ENCODE measurements at regions not wholly inside any gene's neighbourhood (a gene's known extent, or its start where the extent isn't known, plus 50 kb on each side); places are given as distances from the start of the nearest gene placed in this dataset.

DNA sequence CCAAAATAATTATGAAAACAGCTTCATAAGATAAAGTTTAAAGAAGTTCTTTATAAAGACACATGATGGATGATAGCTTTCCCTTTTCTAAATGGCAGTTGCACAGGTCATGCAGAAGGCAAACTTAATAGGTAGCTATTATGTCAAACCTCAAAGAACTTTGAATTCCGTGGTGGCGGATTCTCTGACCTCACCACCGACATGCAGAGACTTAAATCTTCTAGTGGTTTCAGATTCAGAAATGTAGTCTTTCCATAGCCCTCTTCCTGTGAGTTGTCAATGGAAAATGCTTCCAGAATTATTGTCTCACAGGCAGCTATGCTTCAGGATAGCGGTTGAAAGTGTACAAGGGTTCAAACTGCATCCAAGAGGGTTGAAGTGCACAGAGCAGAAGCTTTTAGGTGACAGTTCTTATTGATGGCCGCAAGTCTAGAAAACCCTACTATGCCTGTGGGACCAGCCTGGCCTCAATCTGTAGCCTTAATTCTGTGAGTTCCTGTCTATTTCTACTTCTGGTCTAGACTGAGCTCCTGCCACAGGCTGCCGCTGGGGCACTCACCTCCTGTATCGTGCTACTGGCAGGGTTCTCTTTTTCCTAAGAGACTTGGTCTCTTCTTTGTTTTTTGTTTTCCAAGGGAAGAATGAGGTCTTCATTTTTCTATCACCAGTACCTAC, 117.0 kb upstream of the ERRFI1 start:
- TF ChIP-seq ZNF274 (IDR thresholded peaks at IDR 0.05; ENCODE audit: low read depth, low read length): no peak
- H3K4me3 ChIP-seq (ENCODE audit: low read length): no peak overlapping the region

DNA sequence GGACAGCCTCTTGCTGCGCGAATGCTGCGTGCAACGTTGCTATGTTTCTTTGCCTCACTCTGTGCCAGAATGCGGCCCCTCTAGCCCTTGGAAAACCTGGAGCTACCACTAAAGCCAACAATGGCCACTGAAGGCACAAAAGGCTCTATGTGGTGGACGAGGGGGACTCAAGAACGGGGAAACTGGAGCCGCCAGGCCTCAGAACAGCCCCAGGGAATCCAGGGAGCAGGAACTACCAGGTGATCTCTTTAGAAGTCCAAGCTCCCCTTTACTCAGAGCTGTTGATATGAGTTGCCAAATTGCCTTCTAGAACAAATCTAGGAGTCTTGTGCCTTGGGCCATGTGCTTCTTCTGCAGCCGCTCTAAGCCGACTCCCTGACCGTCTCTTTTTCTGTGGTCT, 113.8 kb upstream of the ERRFI1 start:
- no peak overlapping the region for H3K4me3 ChIP-seq (ENCODE audit: low read length)
- no peak for TF ChIP-seq ZNF274 (IDR thresholded peaks at IDR 0.05; ENCODE audit: low read depth, low read length)

DNA sequence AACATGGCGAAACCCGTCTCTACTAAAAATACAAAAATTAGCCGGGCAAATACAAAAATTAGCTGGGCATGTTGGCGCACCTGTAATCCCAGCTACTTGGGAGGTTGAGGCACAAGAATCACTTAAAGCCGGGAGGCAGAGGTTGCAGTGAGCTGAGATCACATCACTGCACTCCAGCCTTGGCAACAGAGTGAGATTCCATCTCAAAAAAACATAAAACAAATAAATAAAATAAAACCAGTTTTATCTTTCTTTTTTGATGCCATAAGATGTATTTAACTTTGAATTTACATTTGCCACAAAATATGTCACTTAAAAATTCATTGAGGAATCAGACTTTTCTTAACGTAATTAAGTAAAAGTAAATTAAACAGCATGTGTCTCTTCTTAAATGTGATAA, 113.3 kb upstream of the ERRFI1 start:
- no peak for TF ChIP-seq ZNF274 (IDR thresholded peaks at IDR 0.05; ENCODE audit: low read depth, low read length)
- no peak overlapping the region for H3K4me3 ChIP-seq (ENCODE audit: low read length)

DNA sequence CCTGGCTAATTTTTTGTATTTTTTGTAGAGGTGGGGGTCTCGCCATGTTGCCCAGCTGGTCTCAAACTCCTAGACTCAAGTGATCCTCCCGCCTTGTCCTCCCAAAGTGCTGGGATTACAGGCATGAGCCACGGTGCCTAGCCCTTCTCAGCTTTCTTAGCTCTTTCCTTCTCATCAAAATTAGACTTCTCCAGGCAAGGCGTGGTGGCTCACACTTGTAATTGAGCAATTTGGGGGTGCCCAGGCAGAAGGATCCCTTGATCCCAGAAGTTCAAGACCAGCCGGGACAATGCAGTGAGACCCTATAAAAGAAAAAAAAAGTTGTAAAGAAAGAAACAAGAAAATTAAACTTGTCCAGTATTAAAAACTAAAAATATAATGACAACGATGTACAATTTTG, 112.6 kb upstream of the ERRFI1 start:
- H3K4me3 ChIP-seq (ENCODE audit: low read length): no peak overlapping the region
- TF ChIP-seq ZNF274 (IDR thresholded peaks at IDR 0.05; ENCODE audit: low read depth, low read length): no peak

DNA sequence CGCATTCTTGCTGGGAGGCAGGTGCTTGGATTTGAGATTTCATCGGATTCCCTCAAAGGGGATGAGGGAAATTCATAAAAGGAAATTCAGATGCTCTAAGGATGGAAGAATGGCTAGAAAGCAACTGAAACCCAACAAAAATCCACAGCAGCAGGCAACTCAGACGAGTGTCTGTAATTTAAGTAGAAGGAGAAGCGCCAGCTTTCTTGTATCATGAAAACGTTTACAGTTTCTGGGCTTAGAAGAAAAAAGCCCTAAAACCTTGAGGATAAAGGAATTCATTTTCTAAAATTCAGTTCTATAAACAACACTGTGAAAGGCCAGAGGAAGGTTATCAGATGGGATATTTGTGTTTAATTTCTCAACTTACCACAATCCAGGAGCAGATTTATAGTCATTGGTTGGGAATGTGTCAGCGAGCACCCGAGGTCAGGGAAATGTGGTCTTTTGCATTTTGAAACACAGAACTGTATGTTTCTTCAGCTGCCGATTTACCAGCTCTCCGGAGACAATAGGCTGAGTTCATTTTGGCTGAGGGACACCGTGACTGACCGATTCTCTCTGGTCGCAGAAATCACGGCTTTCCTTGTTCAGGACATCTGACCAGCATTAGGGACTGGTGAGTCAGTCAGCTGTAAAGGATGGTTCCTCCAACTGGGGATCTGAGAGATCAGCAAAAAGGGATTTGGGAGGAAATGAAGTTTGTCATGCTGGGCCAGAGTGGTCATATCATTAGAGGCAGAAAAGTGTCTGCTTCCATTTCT, 111.6 kb upstream of the ERRFI1 start:
- no peak overlapping the region for H3K4me3 ChIP-seq (ENCODE audit: low read length)
- no peak for TF ChIP-seq ZNF274 (IDR thresholded peaks at IDR 0.05; ENCODE audit: low read depth, low read length)

DNA sequence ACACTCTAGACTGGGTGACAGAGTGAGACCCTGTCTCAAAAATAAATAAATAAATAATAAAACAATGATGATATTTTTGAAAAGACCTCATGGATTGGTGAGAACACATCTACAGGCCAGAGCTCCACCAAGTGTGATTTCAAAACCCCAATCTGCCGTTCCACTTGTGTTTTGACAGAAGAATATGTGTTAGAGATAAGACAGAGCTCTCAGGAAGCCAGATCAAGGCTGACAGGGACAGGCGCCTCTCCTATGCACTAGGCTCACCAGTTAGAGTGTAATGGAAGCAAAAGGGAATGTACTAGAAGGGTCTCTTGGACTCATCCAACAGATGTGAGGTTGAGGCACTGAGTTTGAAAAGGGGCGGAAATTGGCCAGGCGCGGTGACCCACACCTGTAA, 110.7 kb upstream of the ERRFI1 start:
- TF ChIP-seq ZNF274 (IDR thresholded peaks at IDR 0.05; ENCODE audit: low read depth, low read length): no peak
- H3K4me3 ChIP-seq (ENCODE audit: low read length): no peak overlapping the region

DNA sequence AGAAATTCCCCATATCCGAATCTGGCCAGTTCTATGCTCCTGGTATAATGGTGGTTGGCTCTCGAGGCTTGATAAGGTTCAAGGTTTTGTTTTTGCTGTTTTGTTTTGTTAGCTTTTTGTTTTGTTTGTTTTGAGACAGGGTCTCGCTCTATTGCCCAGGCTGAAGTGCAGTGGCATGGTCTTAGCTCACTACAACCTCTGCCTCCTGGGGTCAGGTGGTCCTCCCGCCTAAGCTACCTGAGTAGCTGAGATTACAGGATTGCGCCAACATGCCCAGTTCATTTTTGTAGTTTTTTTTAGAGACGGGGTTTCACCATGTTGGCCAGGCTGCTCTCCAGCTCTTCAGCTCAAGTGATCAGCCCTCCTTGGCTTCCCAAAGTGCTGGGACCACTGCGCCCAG, 109.1 kb upstream of the ERRFI1 start:
- H3K4me3 ChIP-seq (ENCODE audit: low read length): no peak overlapping the region
- no peak for TF ChIP-seq ZNF274 (IDR thresholded peaks at IDR 0.05; ENCODE audit: low read depth, low read length)

DNA sequence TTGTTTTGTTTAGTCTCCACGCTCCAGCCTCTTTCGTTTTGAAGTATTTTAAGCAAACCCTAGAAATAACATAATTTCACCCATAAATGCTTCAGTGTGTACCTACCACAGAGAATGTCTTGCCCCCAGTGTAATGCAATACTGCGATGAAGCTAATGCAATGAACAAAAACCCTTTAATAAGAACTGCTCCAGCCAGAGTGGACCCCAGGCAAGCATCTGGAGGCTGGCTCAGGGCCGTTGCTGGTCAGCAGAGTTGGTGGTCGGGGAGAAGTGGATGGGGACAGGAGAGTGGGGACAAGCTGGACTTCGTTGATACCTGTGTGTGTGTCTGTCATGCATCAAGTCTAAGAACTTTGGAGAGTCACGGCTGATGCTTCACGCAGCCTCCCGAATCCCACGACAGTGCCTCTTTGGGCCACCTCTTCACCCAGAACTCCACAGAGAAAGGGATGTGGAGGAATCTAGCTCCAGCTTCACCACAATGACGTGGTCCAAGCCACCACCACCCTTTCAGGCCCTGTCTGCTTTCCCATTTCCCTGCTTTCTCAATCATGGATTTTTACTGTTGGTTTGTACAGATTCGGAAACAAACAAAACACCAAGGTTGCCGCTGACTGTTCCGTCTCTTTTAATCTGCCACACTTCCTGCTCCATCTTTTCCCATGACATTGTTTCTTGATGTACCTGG, 108.6 kb upstream of the ERRFI1 start:
- H3K4me3 ChIP-seq (ENCODE audit: low read length): no peak overlapping the region
- no peak for TF ChIP-seq ZNF274 (IDR thresholded peaks at IDR 0.05; ENCODE audit: low read depth, low read length)

DNA sequence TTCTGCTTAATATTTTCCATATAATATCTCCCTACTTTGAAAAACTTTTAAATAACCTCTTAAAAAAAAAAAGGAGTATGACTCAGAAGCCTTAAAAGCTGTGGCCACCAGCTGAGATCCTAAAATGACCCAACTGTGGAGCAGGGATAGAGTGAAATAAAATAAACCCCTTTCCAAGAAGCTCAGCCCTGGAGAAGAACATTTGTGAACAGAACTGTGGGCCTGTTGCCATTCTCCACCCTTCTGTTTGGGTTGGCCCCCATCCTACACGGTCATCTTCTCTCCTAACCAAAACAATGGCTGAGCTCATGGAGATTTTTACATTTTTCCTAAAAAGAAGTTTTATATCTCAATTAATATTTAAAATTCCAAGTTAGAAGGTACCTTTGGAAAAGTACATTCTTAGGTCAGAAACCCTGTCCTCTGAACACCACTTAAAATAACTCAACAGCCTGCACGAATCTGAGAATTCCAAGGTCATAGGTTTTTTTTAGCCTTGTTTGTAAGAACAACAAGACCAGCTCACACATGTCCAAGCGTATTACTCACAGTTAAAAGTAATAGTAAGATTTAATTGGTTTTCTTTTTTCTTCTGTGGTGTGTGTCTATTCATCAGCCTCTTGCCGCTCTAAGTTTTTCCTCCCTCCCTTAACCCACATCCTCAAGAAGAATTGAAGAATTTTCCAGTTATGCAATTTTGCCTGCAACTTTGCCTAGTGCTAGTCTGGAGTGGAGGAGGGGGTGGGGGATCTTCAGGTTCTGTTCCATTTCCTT, 107.7 kb upstream of the ERRFI1 start:
- H3K4me3 ChIP-seq (ENCODE audit: low read length): no peak overlapping the region
- TF ChIP-seq ZNF274 (IDR thresholded peaks at IDR 0.05; ENCODE audit: low read depth, low read length): no peak

DNA sequence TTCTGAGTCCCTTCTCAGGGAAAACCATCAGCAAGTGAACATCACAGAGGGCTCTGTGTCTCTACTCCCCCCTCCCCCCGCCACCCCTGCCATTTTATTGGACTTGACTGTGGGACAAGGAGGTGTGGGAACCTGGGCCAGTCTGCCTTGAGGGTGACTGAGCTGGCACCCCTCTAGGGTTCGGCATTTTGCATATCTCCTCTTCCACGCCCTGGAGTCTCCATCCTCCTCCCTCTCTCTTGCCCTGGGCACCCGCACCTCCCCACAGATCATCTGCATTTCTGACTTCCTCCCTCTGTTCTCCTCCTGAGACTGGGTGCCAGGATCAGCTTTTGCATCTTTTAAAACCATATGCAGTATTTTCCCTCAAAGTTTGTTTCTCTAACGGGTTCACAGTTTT, 107.1 kb upstream of the ERRFI1 start:
- no peak overlapping the region for H3K4me3 ChIP-seq (ENCODE audit: low read length)
- no peak for TF ChIP-seq ZNF274 (IDR thresholded peaks at IDR 0.05; ENCODE audit: low read depth, low read length)

DNA sequence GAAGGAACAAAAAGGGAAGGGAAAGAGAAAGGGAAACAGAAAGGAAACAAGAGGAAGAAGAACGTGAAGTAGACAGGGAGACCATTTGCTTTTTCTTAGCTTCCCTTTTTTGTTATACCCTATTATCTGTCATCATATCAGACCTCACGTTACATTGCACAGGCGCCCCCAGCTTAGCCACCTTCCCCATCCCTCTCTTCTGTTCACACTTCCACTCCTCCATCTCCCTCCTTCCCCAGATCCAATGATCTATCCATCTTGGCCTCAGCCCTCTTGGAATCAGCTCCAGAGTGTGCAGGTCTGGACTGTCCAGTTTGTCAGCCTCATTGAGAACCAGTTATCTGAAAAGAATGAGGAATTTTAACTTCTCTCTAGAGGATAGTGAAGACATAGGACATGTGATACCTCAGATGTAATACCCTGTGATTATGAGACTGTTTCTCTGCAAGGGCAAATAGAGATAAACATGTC, 101.1 kb upstream of the ERRFI1 start:
- no peak overlapping the region for H3K4me3 ChIP-seq (ENCODE audit: low read length)
- TF ChIP-seq ZNF274 (IDR thresholded peaks at IDR 0.05; ENCODE audit: low read depth, low read length): no peak

DNA sequence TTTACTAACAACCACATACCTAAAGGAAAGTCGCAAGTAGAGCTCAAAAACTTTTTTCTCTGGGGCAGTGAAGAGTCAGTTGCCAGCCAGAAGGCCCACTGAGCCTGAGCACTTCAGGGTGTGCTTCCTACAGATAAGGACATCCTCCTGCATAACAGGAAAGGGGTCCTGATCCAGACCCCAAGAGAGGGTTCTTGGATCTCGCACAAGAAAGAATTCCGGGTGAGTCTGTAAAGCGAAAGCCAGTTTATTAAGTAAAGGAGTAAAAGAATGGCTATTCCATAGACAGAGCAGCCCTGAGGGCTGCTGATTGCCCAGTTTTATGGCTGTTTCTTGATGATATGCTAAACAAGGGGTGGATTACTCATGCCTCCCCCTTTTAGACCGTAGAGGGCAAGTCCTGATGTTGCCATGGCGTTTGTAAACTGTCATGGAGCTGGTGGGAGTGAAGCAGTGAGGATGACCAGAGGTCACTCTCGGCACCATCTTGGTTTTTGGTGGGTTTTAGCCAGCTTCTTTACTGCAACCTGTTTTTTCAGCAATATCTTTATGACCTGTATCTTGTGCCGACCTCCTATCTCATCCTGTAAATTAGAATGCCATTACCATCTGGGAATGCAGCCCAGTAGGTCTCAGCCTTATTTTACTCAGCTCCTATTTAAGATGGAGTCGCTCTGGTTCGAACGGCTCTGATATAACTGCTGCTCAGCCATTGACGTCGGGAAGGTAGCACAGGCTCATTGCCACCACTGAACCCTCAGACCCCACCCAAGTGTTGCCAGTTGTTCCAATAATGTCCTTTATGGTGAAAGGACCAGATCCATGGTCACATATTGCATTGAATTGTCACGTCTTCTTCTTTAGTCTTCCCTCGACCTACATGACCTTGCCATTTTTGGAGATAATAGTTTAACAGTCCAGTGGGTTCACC, 96.6 kb upstream of the ERRFI1 start:
- no peak for TF ChIP-seq ZNF274 (IDR thresholded peaks at IDR 0.05; ENCODE audit: low read depth, low read length)
- H3K4me3 ChIP-seq (ENCODE audit: low read length): no peak overlapping the region

DNA sequence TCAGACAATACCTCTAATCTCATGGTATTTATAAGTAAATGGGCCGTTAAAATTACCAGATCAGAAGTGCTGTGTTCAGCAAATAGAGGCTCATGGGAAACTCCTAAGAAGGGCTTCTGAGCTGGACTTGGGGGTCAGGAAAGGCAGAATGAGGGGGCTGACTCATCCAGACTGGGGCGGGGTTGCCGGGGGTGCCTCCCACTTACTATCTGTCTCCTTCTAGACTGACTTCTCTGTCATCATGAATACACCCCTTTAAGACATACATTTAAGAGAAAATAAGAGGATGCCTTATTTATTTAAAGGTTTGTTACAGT, 96.0 kb upstream of the ERRFI1 start:
- no peak overlapping the region for H3K4me3 ChIP-seq (ENCODE audit: low read length)
- no peak for TF ChIP-seq ZNF274 (IDR thresholded peaks at IDR 0.05; ENCODE audit: low read depth, low read length)

All from GM08714 (cell line).